MM.1S (cell line): ENCODE measurements at regions not wholly inside any gene's neighbourhood (a gene's known extent, or its start where the extent isn't known, plus 50 kb on each side); places are given as distances from the start of the nearest gene placed in this dataset.

ENCODE experiments used
- EZH2 ChIP-seq: fragments of 300-600 bp; sonication (generic); optimal IDR thresholded peaks from 2 replicates; pipeline ENCODE3; 2017; ENCODE audit warnings: low read depth, mild to moderate bottlenecking, antibody characterized with exemption, low read length, mixed read lengths
- EZH2phosphoT487 ChIP-seq: fragments of 300-600 bp; sonication (generic); IDR thresholded peaks from 2 replicates; pipeline ENCODE4 v1.6.1; 2018; ENCODE audit warnings: antibody characterized with exemption, low read length
- TF ChIP-seq, protein P1 (sequence below): fragments of 300-600 bp; sonication (generic); IDR thresholded peaks from 2 replicates; pipeline ENCODE4 v1.5.1; 2016; ENCODE audit warnings: antibody characterized with exemption, low read length, mixed read lengths

DNA sequence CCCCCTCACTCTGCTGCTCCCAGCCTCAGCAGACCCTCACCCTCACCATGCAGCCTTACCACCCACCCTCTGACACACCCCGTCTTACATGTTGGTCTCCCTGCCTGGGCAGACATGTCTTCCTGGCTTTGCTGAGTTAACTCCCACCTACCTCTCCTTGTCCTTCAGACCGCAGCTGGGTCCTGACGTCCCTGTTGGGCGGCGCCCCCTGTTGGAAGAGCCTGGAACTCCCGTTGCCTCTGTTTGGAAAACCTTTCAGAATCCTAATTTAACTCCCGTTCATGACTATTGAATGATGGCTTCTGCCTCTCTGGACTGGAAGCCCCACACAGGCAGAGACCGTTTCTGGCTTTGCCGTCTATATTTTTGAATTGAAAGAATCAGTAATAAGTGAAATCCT lies 245.1 kb downstream of the MYLK4 start:
- TF ChIP-seq EZH2 = no peak
- TF ChIP-seq, protein P1, sequence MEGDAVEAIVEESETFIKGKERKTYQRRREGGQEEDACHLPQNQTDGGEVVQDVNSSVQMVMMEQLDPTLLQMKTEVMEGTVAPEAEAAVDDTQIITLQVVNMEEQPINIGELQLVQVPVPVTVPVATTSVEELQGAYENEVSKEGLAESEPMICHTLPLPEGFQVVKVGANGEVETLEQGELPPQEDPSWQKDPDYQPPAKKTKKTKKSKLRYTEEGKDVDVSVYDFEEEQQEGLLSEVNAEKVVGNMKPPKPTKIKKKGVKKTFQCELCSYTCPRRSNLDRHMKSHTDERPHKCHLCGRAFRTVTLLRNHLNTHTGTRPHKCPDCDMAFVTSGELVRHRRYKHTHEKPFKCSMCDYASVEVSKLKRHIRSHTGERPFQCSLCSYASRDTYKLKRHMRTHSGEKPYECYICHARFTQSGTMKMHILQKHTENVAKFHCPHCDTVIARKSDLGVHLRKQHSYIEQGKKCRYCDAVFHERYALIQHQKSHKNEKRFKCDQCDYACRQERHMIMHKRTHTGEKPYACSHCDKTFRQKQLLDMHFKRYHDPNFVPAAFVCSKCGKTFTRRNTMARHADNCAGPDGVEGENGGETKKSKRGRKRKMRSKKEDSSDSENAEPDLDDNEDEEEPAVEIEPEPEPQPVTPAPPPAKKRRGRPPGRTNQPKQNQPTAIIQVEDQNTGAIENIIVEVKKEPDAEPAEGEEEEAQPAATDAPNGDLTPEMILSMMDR = peak; percentile 21
- no peak for TF ChIP-seq EZH2phosphoT487
